Endothelial cell (in vitro differentiated cells): ENCODE measurements at regions not wholly inside any gene's neighbourhood (a gene's known extent, or its start where the extent isn't known, plus 50 kb on each side); places are given as distances from the start of the nearest gene placed in this dataset.

ENCODE experiments used
- DNase-seq: peaks from one replicate; pipeline ENCODE4 v3.0.0; 2021; ENCODE audit warnings: low spot score
- H3K27ac Mint-ChIP-seq: one replicate; pipeline ENCODE4 v1.8.0; 2021; ENCODE audit warnings: mixed read lengths, inconsistent platforms; ENCODE audit not compliant: unreplicated experiment
- H3K27me3 Mint-ChIP-seq: one replicate; pipeline ENCODE4 v1.8.0; 2021; ENCODE audit warnings: mild to moderate bottlenecking, moderate library complexity, mixed read lengths, inconsistent platforms; ENCODE audit not compliant: unreplicated experiment
- H3K36me3 Mint-ChIP-seq: one replicate; pipeline ENCODE4 v1.8.0; 2021; ENCODE audit warnings: mild to moderate bottlenecking, low read depth, mixed read lengths, inconsistent platforms; ENCODE audit not compliant: unreplicated experiment
- H3K4me1 Mint-ChIP-seq: one replicate; pipeline ENCODE4 v1.8.0; 2021; ENCODE audit warnings: mild to moderate bottlenecking, mixed read lengths, inconsistent platforms; ENCODE audit not compliant: unreplicated experiment
- H3K4me3 Mint-ChIP-seq: one replicate; pipeline ENCODE4 v1.8.0; 2021; ENCODE audit warnings: mild to moderate bottlenecking, mixed read lengths, inconsistent platforms; ENCODE audit not compliant: unreplicated experiment
- H3K9me3 Mint-ChIP-seq: one replicate; pipeline ENCODE4 v1.8.0; 2021; ENCODE audit warnings: mixed read lengths, inconsistent platforms; ENCODE audit not compliant: unreplicated experiment
- TF ChIP-seq, protein P1 (sequence below): fragments of 200-600 bp; sonication (generic); IDR thresholded peaks from one replicate; pipeline ENCODE4 v1.5.0; 2021; ENCODE audit warnings: antibody characterized with exemption; ENCODE audit not compliant: unreplicated experiment

DNA sequence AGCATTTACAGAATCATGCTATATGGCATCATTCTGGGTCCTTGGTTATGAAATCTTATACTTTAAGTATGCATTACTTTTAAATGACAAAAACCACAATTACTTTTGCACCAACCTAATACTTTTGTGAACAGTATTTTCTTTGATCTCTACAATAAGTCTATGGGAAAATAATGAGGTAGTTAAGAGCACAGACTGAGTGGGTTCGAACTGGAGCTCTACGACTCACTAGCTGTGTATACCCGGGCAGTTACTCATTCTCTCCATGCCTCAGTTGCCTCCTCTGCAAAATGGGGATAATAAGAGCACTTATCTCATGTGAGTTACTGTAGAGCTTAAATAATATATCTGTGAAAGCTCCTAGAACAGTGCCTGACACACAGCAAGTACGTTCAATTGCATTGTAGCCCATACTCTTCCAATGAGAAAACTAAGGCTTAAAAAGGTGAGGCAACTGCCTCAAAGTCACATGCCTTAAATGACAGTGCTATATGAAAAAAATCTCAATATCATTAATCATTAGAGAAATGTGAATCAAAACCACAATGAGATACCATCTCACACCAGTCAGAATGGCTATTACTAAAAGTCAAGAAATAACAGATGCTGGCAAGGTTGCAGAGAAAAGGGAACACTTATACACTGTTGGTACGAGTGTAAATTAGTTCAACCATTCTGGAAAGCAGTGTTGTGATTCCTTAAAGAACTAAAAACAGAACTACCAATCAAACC is 151.5 kb downstream of the CHIC2 start:
- H3K27ac Mint-ChIP-seq, result no peak overlapping the region
- peaks cover 5% of the 10 kb centered on the region for H3K4me1 Mint-ChIP-seq
- H3K9me3 Mint-ChIP-seq, result no peaks in the 10 kb centered on the region
- H3K4me3 Mint-ChIP-seq, result no peak overlapping the region
- H3K27me3 Mint-ChIP-seq, result no peaks in the 10 kb centered on the region
- no peaks in the 10 kb centered on the region for H3K36me3 Mint-ChIP-seq
- TF ChIP-seq, protein P1, sequence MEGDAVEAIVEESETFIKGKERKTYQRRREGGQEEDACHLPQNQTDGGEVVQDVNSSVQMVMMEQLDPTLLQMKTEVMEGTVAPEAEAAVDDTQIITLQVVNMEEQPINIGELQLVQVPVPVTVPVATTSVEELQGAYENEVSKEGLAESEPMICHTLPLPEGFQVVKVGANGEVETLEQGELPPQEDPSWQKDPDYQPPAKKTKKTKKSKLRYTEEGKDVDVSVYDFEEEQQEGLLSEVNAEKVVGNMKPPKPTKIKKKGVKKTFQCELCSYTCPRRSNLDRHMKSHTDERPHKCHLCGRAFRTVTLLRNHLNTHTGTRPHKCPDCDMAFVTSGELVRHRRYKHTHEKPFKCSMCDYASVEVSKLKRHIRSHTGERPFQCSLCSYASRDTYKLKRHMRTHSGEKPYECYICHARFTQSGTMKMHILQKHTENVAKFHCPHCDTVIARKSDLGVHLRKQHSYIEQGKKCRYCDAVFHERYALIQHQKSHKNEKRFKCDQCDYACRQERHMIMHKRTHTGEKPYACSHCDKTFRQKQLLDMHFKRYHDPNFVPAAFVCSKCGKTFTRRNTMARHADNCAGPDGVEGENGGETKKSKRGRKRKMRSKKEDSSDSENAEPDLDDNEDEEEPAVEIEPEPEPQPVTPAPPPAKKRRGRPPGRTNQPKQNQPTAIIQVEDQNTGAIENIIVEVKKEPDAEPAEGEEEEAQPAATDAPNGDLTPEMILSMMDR, result no peak
- DNase-seq, result no peak

DNA sequence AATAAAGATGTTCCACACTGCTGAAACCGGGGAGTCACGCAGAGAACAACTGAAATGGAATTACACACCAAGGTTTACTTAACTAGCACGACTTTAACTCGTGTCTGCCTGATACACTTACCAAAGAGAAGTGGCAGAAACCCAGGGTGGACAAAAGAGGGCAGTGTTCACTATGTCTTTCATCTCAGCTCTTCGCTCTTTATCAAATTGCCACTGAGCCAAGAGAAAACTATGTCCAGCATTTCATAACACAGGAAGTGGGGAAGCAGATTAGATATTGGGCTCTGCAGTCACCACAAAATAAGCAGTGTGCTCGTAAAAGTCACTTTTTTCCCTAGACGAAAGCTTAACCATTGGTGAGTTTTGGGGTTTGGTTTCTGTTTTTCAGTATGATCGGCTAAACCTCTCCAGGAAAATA is 155.7 kb downstream of the CHIC2 start:
- no peak overlapping the region for H3K27ac Mint-ChIP-seq
- no peaks in the 10 kb centered on the region for H3K9me3 Mint-ChIP-seq
- peaks cover 9% of the 10 kb centered on the region for H3K4me1 Mint-ChIP-seq
- H3K27me3 Mint-ChIP-seq, result no peaks in the 10 kb centered on the region
- TF ChIP-seq, protein P1, result peak; percentile 47
- H3K4me3 Mint-ChIP-seq, result no peak overlapping the region
- H3K36me3 Mint-ChIP-seq, result no peaks in the 10 kb centered on the region
- peak; percentile 19 for DNase-seq

DNA sequence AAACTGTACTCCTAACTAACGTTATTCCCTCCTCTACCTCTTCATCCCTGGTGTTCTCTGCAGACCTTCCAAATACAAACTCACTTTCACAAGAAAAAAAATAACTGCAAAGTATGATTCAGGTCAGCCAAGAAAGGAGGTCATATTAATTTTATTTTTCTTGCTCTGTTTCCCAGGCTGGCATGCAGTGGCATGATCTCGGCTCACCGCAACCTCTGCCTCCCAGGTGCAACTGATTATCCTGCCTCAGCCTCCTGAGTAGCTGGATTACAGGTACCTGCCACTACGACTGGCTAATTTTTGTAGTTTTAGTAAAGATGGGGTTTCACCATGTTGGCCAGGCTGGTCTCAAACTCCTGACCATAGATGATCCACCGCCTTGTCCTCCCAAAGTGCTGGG is 156.6 kb downstream of the CHIC2 start:
- no peak for DNase-seq
- H3K27ac Mint-ChIP-seq, result no peak overlapping the region
- no peaks in the 10 kb centered on the region for H3K36me3 Mint-ChIP-seq
- H3K4me3 Mint-ChIP-seq, result no peak overlapping the region
- no peaks in the 10 kb centered on the region for H3K9me3 Mint-ChIP-seq
- H3K27me3 Mint-ChIP-seq, result no peaks in the 10 kb centered on the region
- H3K4me1 Mint-ChIP-seq, result peaks cover 9% of the 10 kb centered on the region
- TF ChIP-seq, protein P1, result no peak

DNA sequence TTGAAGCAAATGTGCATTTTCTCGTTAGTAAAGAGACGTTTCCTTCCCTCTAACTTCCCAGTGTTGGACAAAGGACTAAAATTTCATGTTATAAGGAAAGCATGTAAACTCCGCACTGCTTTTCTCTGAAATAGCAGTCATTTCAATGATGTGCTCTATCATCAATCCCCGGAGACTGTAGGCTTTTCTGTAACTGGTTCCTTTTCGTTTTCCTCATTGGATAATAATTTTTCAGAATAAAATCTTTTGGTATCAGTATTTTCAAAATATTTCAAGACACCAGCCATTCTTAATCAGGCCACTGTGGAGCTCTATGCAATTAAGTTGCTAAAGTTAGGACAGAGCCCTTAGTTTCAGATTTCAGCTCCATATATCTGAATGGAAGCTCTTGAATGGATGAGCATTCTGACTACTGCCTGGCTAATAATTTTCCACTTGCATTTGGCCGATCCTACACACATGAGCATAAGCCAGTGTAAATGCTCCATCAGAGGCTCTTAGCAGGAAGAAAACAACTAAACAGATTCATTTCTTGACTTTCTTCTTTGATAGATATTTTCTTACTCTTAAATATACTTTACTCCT is 157.7 kb downstream of the CHIC2 start:
- no peak overlapping the region for H3K27ac Mint-ChIP-seq
- no peak overlapping the region for H3K4me3 Mint-ChIP-seq
- DNase-seq, result no peak
- H3K4me1 Mint-ChIP-seq, result peaks cover 9% of the 10 kb centered on the region
- no peaks in the 10 kb centered on the region for H3K9me3 Mint-ChIP-seq
- TF ChIP-seq, protein P1, result no peak
- peaks cover 2% of the 10 kb centered on the region for H3K27me3 Mint-ChIP-seq
- H3K36me3 Mint-ChIP-seq, result no peaks in the 10 kb centered on the region

DNA sequence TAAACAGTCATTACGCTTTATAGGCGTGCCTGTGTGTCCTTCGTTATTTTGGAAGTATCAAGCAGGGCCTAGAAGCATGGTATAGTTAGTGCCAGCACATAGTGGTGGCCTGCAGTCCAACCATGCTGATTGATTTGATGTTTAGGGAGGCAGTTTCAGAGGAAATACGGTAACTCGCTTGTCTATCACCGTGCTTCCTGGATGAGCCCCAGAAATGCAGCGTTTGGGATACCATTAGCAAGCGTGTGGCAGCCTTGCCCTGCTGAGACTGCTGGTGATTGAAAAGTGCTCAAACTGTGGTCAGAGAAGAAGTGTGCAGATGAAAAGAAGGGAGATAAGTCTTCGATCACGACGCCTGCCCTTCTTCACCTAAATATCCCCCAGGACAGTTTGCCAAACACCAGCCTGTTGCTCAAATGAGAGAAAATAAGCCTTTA is 158.4 kb downstream of the CHIC2 start:
- peaks cover 2% of the 10 kb centered on the region for H3K27me3 Mint-ChIP-seq
- no peak overlapping the region for H3K4me3 Mint-ChIP-seq
- H3K36me3 Mint-ChIP-seq, result no peaks in the 10 kb centered on the region
- TF ChIP-seq, protein P1, result no peak
- DNase-seq, result no peak
- H3K9me3 Mint-ChIP-seq, result no peaks in the 10 kb centered on the region
- no peak overlapping the region for H3K27ac Mint-ChIP-seq
- peaks cover 9% of the 10 kb centered on the region for H3K4me1 Mint-ChIP-seq
